K562 (cell line): ENCODE measurements at regions not wholly inside any gene's neighbourhood (a gene's known extent, or its start where the extent isn't known, plus 50 kb on each side); places are given as distances from the start of the nearest gene placed in this dataset.

Experiments used
- ATAC-seq: fragments of 200-7000 bp; cut with Tn5 transposase; 3 replicates; pipeline ENCODE4 v1.9.1; 2020; ENCODE audit warnings: moderate library complexity
- BruUV-seq: library from RNA; stranded (reverse); fragments of 400-500 nt; replicated peaks from 2 replicates; lab custom pipeline; 2021; lab: Mats Ljungman, UMichigan
- CTCF ChIA-PET: fragments of 300-600 bp; formaldehyde crosslinking; extraction: SDS; loops from one replicate; lab custom pipeline; 2021; ENCODE audit warnings: low intra/inter-chr PET ratio; lab: Yijun Ruan, JAX
- POLR2A ChIA-PET: fragments of 300-600, 350-650 bp; sonication (Branson Sonifier 250); formaldehyde crosslinking; extraction: SDS; loops from one replicate; lab custom pipeline; 2021; ENCODE audit warnings: antibody characterized with exemption, inconsistent platforms; lab: Yijun Ruan, JAX
- DNase-seq, 4 experiments: peaks; one replicate each; pipeline versions ENCODE4 v3.0.0 to v3.0.0-alpha.2; 2011 to 2018; ENCODE audit warnings: low spot score in 3 of 4, mixed read lengths in 3 of 4; ENCODE audit errors: extremely low read depth in 1 of 4
- FAIRE-seq: peaks from 2 replicates; lab custom pipeline; 2011; peaks lifted over from hg19 to GRCh38; lab: Jason Lieb, UNC
- H2AFZ ChIP-seq: 2 replicates; pipeline ENCODE4 v1.6.0; 2011; ENCODE audit warnings: low read depth, low read length, control low read depth, inconsistent platforms
- H3K27ac ChIP-seq: fragments of 200-600 bp; 3 replicates; pipeline ENCODE4 v1.8.0; 2011; ENCODE audit warnings: low read depth, mild to moderate bottlenecking, control low read depth, inconsistent platforms, low read length, moderate library complexity, mixed read lengths; ENCODE audit errors: extremely low read depth
- H3K27me3 ChIP-seq, 2 experiments: fragments of 300-600 bp in 1 of 2; 2 replicates in 1 of 2; 3 replicates in 1 of 2; pipeline versions ENCODE4 v1.6.0 to v1.8.0; 2011; ENCODE audit warnings: inconsistent platforms in 2 of 2, low read length in 2 of 2, mild to moderate bottlenecking in 1 of 2, mixed read lengths in 1 of 2, moderate library complexity in 1 of 2; ENCODE audit not compliant: control insufficient read depth in 2 of 2, insufficient read depth in 2 of 2
- H3K36me3 ChIP-seq: fragments of 300-600 bp; 3 replicates; pipeline ENCODE4 v1.8.0; 2011; ENCODE audit warnings: mild to moderate bottlenecking, low read length, inconsistent platforms; ENCODE audit not compliant: control insufficient read depth, insufficient read depth
- H3K4me1 ChIP-seq, 2 experiments: fragments of 200-600 bp in 1 of 2; replicated peaks in 1 of 2; 2 replicates in 1 of 2; 3 replicates in 1 of 2; pipeline versions ENCODE4 v1.5.1 to v1.8.0; 2011; ENCODE audit warnings: inconsistent platforms in 2 of 2, low read length in 2 of 2, mild to moderate bottlenecking in 1 of 2, mixed read lengths in 1 of 2, moderate library complexity in 1 of 2; ENCODE audit not compliant: control insufficient read depth in 2 of 2, insufficient read depth in 2 of 2
- H3K4me2 ChIP-seq: 2 replicates; pipeline ENCODE4 v1.6.1; 2011; ENCODE audit warnings: low read length, control low read depth, inconsistent platforms, mixed read lengths; ENCODE audit not compliant: insufficient read depth
- H3K4me3 ChIP-seq: fragments of 200-600 bp; sonication (generic), shearing (Covaris generic); 2 replicates; pipeline ENCODE4 v1.5.1; 2016; ENCODE audit warnings: control low read depth, inconsistent platforms
- H3K79me2 ChIP-seq: fragments of 200-600 bp; 3 replicates; pipeline ENCODE4 v1.8.0; 2011; ENCODE audit warnings: low read length, inconsistent platforms; ENCODE audit not compliant: control insufficient read depth, insufficient read depth
- H3K9ac ChIP-seq, 2 experiments: 2 replicates each; pipeline versions ENCODE4 v1.6.0 to v1.6.1; 2011; ENCODE audit warnings: low read depth in 2 of 2, low read length in 2 of 2, control low read depth in 1 of 2, inconsistent platforms in 1 of 2, mild to moderate bottlenecking in 1 of 2, mixed read lengths in 1 of 2; ENCODE audit not compliant: insufficient read depth in 1 of 2
- H3K9me1 ChIP-seq: one replicate; pipeline ENCODE4 v1.6.0; 2011; ENCODE audit warnings: inconsistent platforms, mild to moderate bottlenecking, low read length, moderate library complexity; ENCODE audit not compliant: control insufficient read depth, insufficient read depth
- H3K9me3 ChIP-seq: replicated peaks from 2 replicates; pipeline ENCODE4 v1.5.1; 2011; ENCODE audit warnings: low read depth, low read length, inconsistent platforms; ENCODE audit not compliant: control insufficient read depth, insufficient read depth
- H4K20me1 ChIP-seq: replicated peaks from 2 replicates; pipeline ENCODE4 v1.6.1; 2011; ENCODE audit warnings: low read length, inconsistent platforms, mixed read lengths; ENCODE audit not compliant: control insufficient read depth, insufficient read depth
- HDAC3 ChIP-seq: fragments of 450-650 bp; IDR thresholded peaks from 2 replicates; pipeline ENCODE4 v1.6.1; 2018; ENCODE audit warnings: borderline replicate concordance, mild to moderate bottlenecking, moderate library complexity; ENCODE audit not compliant: partially characterized antibody
- MEF2A ChIP-seq: IDR thresholded peaks from 2 replicates; pipeline ENCODE4 v1.6.1; 2011; ENCODE audit warnings: low read depth, mild to moderate bottlenecking, low read length, moderate library complexity; ENCODE audit not compliant: control insufficient read depth
- SRSF7 ChIP-seq: fragments of 200-400 bp; formaldehyde crosslinking; optimal IDR thresholded peaks from 2 replicates; pipeline ENCODE3; 2017; ENCODE audit warnings: mild to moderate bottlenecking, low read depth, low read length
- ZFP1 ChIP-seq: fragments of 450-650 bp; formaldehyde crosslinking; IDR thresholded peaks from 2 replicates; pipeline ENCODE4 v1.4.0; 2020; ENCODE audit warnings: mild to moderate bottlenecking, mixed read lengths
- ZNF232 ChIP-seq: sonication (generic); formaldehyde crosslinking; IDR thresholded peaks from 2 replicates; pipeline ENCODE4 v1.8.0; 2022; ENCODE audit warnings: mild to moderate bottlenecking, missing genetic modification reagents
- ZNF639 ChIP-seq, 2 experiments: fragments of 200-800 bp in 1 of 2; sonication (Bioruptor generic) in 1 of 2; sonication (generic) in 1 of 2; formaldehyde crosslinking in 1 of 2; IDR thresholded peaks in 1 of 2; conservative IDR thresholded peaks in 1 of 2; 2 replicates each; pipeline versions ENCODE4 v1.5.0 to v1.6.1; 2016 to 2020; ENCODE audit warnings: missing compliant biosample characterization in 1 of 2, missing genetic modification characterization in 1 of 2, missing genetic modification reagents in 1 of 2
- WGBS: fragments of 100-300 bp; shearing (Covaris generic); methylation state at CpG from one replicate; pipeline ENCODE4 v1.1.6; 2016; ENCODE audit warnings: low coverage, mixed read lengths; ENCODE audit not compliant: insufficient coverage; ENCODE audit errors: missing lambda C conversion rate; 5-methylcytosine and 5-hydroxymethylcytosine counted together
- in situ Hi-C: fragments of 300-500 bp; cut with MboI; formaldehyde crosslinking; loops from 4 replicates; pipeline ENCODE4 v1.15.0; 2018; ENCODE audit warnings: inconsistent platforms, mixed read lengths
- intact Hi-C: fragments of 100-400 bp; cut with micrococcal nuclease; formaldehyde crosslinking; loops from 2 replicates; pipeline ENCODE4 v1.14.2; 2022

GRCh38 chr14:97410667-97411620 lies 613.8 kb downstream of the VRK1 start:
- intact Hi-C loops: no loop called here
- WGBS: 0% methylated on average over 13 of the region's 13 CpGs
- no TSS peak for BruUV-seq

GRCh38 chr14:97411938-97412612 lies 614.9 kb downstream of the VRK1 start:
- no peak overlapping the region for H3K4me3 ChIP-seq
- H3K9me1 ChIP-seq: no peaks in the 10 kb centered on the region
- no peak for DNase-seq
- H3K79me2 ChIP-seq: no peaks in the 10 kb centered on the region
- no peak overlapping the region for H3K27ac ChIP-seq
- H3K27me3 ChIP-seq: 0 out of 5 replicates have a peak, but pooled peaks cover 0 to 6% of the 10 kb centered on the region in 2 experiments
- no peak overlapping the region for H3K9ac ChIP-seq
- no peak for TF ChIP-seq HDAC3
- TF ChIP-seq MEF2A: no peak
- no peak for TF ChIP-seq ZNF232 (CRISPR knock-in tag)
- TF ChIP-seq ZNF639 (CRISPR knock-in tag; conservative IDR thresholded peaks at IDR 0.05 in 1 of 2, IDR thresholded peaks at IDR 0.05 in 1 of 2): no peak
- CTCF ChIA-PET: no interaction called here
- no peaks in the 10 kb centered on the region for H4K20me1 ChIP-seq
- intact Hi-C loops (no loop called here), in situ Hi-C loops (no loop called here)
- H3K4me2 ChIP-seq: no peak overlapping the region
- WGBS: 14% methylated on average over 13 of the region's 15 CpGs
- H3K36me3 ChIP-seq: no peaks in the 10 kb centered on the region
- POLR2A ChIA-PET: no interaction called here
- H3K4me1 ChIP-seq: no peaks in the 10 kb centered on the region
- no TSS peak for BruUV-seq
- H2AFZ ChIP-seq: no peak overlapping the region
- ATAC-seq: no peak
- FAIRE-seq: no peak
- no peaks in the 10 kb centered on the region for H3K9me3 ChIP-seq

More at GRCh38 chr14:97410667-97411620, 613.8 kb downstream of the VRK1 start:
- in situ Hi-C loops: no loop called here
- H3K9ac ChIP-seq: no peak overlapping the region
- no peak overlapping the region for H3K4me3 ChIP-seq
- H3K79me2 ChIP-seq: no peaks in the 10 kb centered on the region
- DNase-seq (no peak), ATAC-seq (no peak), FAIRE-seq (no peak)
- H3K27me3 ChIP-seq: 0 out of 5 replicates have a peak, but pooled peaks cover 0 to 6% of the 10 kb centered on the region in 2 experiments
- no peak overlapping the region for H3K27ac ChIP-seq
- ChIA-PET CTCF (no interaction called here), POLR2A (interaction anchor here (0.6 to 1.0 kb wide), 2 partner anchors 60 to 272 kb away, joined by 3 to 4 read pairs; no protein-coding TSS in a partner anchor)
- no peaks in the 10 kb centered on the region for H3K4me1 ChIP-seq
- H3K9me3 ChIP-seq: no peaks in the 10 kb centered on the region
- no peaks in the 10 kb centered on the region for H4K20me1 ChIP-seq
- TF ChIP-seq ZFP1 (CRISPR knock-in tag) (no peak), SRSF7 (no peak)
- no peak overlapping the region for H2AFZ ChIP-seq
- no peaks in the 10 kb centered on the region for H3K9me1 ChIP-seq
- H3K36me3 ChIP-seq: no peaks in the 10 kb centered on the region
- no peak overlapping the region for H3K4me2 ChIP-seq
